Muscle of leg (tissue), 3 donors: ENCODE measurements at regions not wholly inside any gene's neighbourhood (a gene's known extent, or its start where the extent isn't known, plus 50 kb on each side); places are given as distances from the start of the nearest gene placed in this dataset.

Experiments
- DNase-seq: peaks from one replicate; pipeline ENCODE4 v3.0.0; 2013
- H3K27ac ChIP-seq: one replicate; pipeline ENCODE4 v1.5.1; 2013; ENCODE audit warnings: mild to moderate bottlenecking, low read length, control low read depth
- H3K27me3 ChIP-seq: one replicate; pipeline ENCODE4 v1.6.1; 2013; ENCODE audit warnings: low read length; ENCODE audit not compliant: control insufficient read depth, insufficient read depth
- H3K36me3 ChIP-seq: one replicate; pipeline ENCODE4 v1.6.1; 2013; ENCODE audit warnings: low read length; ENCODE audit not compliant: control insufficient read depth, insufficient read depth
- H3K4me1 ChIP-seq: one replicate; pipeline ENCODE4 v1.6.1; 2013; ENCODE audit warnings: low read length; ENCODE audit not compliant: control insufficient read depth, insufficient read depth
- H3K4me3 ChIP-seq: one replicate; pipeline ENCODE4 v1.5.1; 2013; ENCODE audit warnings: low read length, control low read depth
- H3K9me3 ChIP-seq: replicated peaks from 2 replicates; pipeline ENCODE4 v1.6.1; 2013; ENCODE audit warnings: low read depth, low read length; ENCODE audit not compliant: control insufficient read depth
- WGBS: methylation state at CpG from one replicate; pipeline ENCODE4 v1.1.5; 2013; ENCODE audit warnings: missing lambda C conversion rate; ENCODE audit not compliant: insufficient coverage; 5-methylcytosine and 5-hydroxymethylcytosine counted together

- Histone ChIP-seq H3K36me3 (no peaks in the 10 kb centered on the region), H3K27ac (peak overlapping the region; percentile 35), H3K27me3 (peaks cover 3% of the 10 kb centered on the region), H3K4me3 (no peak overlapping the region), H3K4me1 (peaks cover 18% of the 10 kb centered on the region), H3K9me3 (no peaks in the 10 kb centered on the region)
- WGBS: 0% methylated on average over 10 of the region's 14 CpGs
- DNase-seq: peak; percentile 82
These were observed 275.5 kb upstream of the IRX5 start for GRCh38 chr16:54655121-54655590.

GRCh38 chr16:54654429-54654828, 276.2 kb upstream of the IRX5 start:
- H3K36me3 ChIP-seq: no peaks in the 10 kb centered on the region
- H3K27ac ChIP-seq: no peak overlapping the region
- no peaks in the 10 kb centered on the region for H3K9me3 ChIP-seq
- no peak overlapping the region for H3K4me3 ChIP-seq
- peak; percentile 66 for DNase-seq
- peaks cover 18% of the 10 kb centered on the region for H3K4me1 ChIP-seq
- peaks cover 3% of the 10 kb centered on the region for H3K27me3 ChIP-seq
- WGBS: 29% methylated on average over 4 of the region's 12 CpGs

- H3K4me3 ChIP-seq: no peak overlapping the region
- H3K27me3 ChIP-seq: peaks cover 8% of the 10 kb centered on the region
- peak; percentile 35 for DNase-seq
- 47% methylated on average over 2 of the region's 6 CpGs for WGBS
- H3K4me1 ChIP-seq: peaks cover 18% of the 10 kb centered on the region
- H3K27ac ChIP-seq: no peak overlapping the region
- no peaks in the 10 kb centered on the region for H3K9me3 ChIP-seq
- no peaks in the 10 kb centered on the region for H3K36me3 ChIP-seq
These were observed 278.4 kb upstream of the IRX5 start for GRCh38 chr16:54652201-54652770.

GRCh38 chr16:54651440-54652195, 279.0 kb upstream of the IRX5 start:
- Histone ChIP-seq H3K27me3 (peaks cover 8% of the 10 kb centered on the region), H3K27ac (no peak overlapping the region), H3K36me3 (no peaks in the 10 kb centered on the region), H3K9me3 (no peaks in the 10 kb centered on the region), H3K4me1 (peaks cover 18% of the 10 kb centered on the region), H3K4me3 (no peak overlapping the region)
- DNase-seq: peak; percentile 60
- WGBS: 46% methylated on average over 13 of the region's 19 CpGs

GRCh38 chr16:54649876-54650275, 280.8 kb upstream of the IRX5 start:
- H3K36me3 ChIP-seq: no peaks in the 10 kb centered on the region
- 80% methylated on average over 2 of the region's 6 CpGs for whole genome bisulfite sequencing
- no peak overlapping the region for H3K27ac ChIP-seq
- peaks cover 8% of the 10 kb centered on the region for H3K27me3 ChIP-seq
- DNase-seq: no peak
- H3K9me3 ChIP-seq: no peaks in the 10 kb centered on the region
- peaks cover 9% of the 10 kb centered on the region for H3K4me1 ChIP-seq
- H3K4me3 ChIP-seq: no peak overlapping the region

- Histone ChIP-seq H3K4me3 (no peak overlapping the region), H3K9me3 (no peaks in the 10 kb centered on the region), H3K27me3 (peaks cover 8% of the 10 kb centered on the region), H3K4me1 (no peaks in the 10 kb centered on the region), H3K36me3 (no peaks in the 10 kb centered on the region), H3K27ac (no peak overlapping the region)
- 80% methylated on average over 1 of the region's 10 CpGs for WGBS
- no peak for DNase-seq
These were observed 282.1 kb upstream of the IRX5 start for GRCh38 chr16:54648575-54648974.

GRCh38 chr16:54647725-54648221, 282.9 kb upstream of the IRX5 start:
- no peaks in the 10 kb centered on the region for H3K9me3 ChIP-seq
- H3K27me3 ChIP-seq: peaks cover 8% of the 10 kb centered on the region
- no peaks in the 10 kb centered on the region for H3K36me3 ChIP-seq
- no peak overlapping the region for H3K27ac ChIP-seq
- no CpG with 5 or more reads among the region's 3 CpGs for WGBS
- no peaks in the 10 kb centered on the region for H3K4me1 ChIP-seq
- DNase-seq: peak; percentile 43
- H3K4me3 ChIP-seq: no peak overlapping the region

- Histone ChIP-seq H3K9me3 (no peaks in the 10 kb centered on the region), H3K27ac (no peak overlapping the region), H3K4me3 (no peak overlapping the region), H3K27me3 (peaks cover 8% of the 10 kb centered on the region), H3K4me1 (no peaks in the 10 kb centered on the region), H3K36me3 (no peaks in the 10 kb centered on the region)
- DNase-seq: no peak
- WGBS: 87% methylated on average over 3 of the region's 3 CpGs
These were observed 283.4 kb upstream of the IRX5 start for GRCh38 chr16:54647216-54647615.

- Histone ChIP-seq H3K9me3 (no peaks in the 10 kb centered on the region), H3K4me1 (no peaks in the 10 kb centered on the region), H3K27ac (no peak overlapping the region), H3K36me3 (no peaks in the 10 kb centered on the region), H3K27me3 (peaks cover 6% of the 10 kb centered on the region), H3K4me3 (no peak overlapping the region)
- no peak for DNase-seq
- WGBS: no CpG with 5 or more reads among the region's 4 CpGs
These were observed 285.3 kb upstream of the IRX5 start for GRCh38 chr16:54645345-54645744.

GRCh38 chr16:54636221-54636793, 294.4 kb upstream of the IRX5 start:
- 50% methylated on average over 9 of the region's 10 CpGs for WGBS
- no peaks in the 10 kb centered on the region for H3K4me1 ChIP-seq
- H3K36me3 ChIP-seq: no peaks in the 10 kb centered on the region
- DNase-seq: no peak
- H3K27ac ChIP-seq: no peak overlapping the region
- H3K9me3 ChIP-seq: no peaks in the 10 kb centered on the region
- H3K27me3 ChIP-seq: no peaks in the 10 kb centered on the region
- no peak overlapping the region for H3K4me3 ChIP-seq
